ENCODE measurements at regions not wholly inside any gene's neighbourhood (a gene's known extent, or its start where the extent isn't known, plus 50 kb on each side); places are given as distances from the start of the nearest gene placed in this dataset.

- no peak for DNase-seq (ENCODE audit: low read depth, low spot score)
Measured at GRCh38 chrX:10021461-10022272, 54.5 kb downstream of the CLDN34 start.

- DNase-seq (ENCODE audit: low read depth, low spot score): no peak
Measured at GRCh38 chrX:10022273-10022541, 55.0 kb downstream of the CLDN34 start.

GRCh38 chrX:10022580-10023245 lies 55.6 kb downstream of the CLDN34 start:
- DNase-seq (ENCODE audit: low read depth, low spot score): no peak

- no peak for DNase-seq (ENCODE audit: low read depth, low spot score)
Measured at GRCh38 chrX:10023821-10024220, 56.7 kb downstream of the CLDN34 start.

GRCh38 chrX:10025742-10026493 lies 58.8 kb downstream of the CLDN34 start:
- no peak for DNase-seq (ENCODE audit: low read depth, low spot score)

- DNase-seq (ENCODE audit: low read depth, low spot score): no peak
Measured at GRCh38 chrX:10028283-10029104, 61.3 kb downstream of the CLDN34 start.

GRCh38 chrX:10030570-10030969 lies 63.4 kb downstream of the CLDN34 start:
- no peak for DNase-seq (ENCODE audit: low read depth, low spot score)

GRCh38 chrX:10031746-10032145 lies 64.6 kb downstream of the CLDN34 start:
- no peak for DNase-seq (ENCODE audit: low read depth, low spot score)

- DNase-seq (ENCODE audit: low read depth, low spot score): no peak
Measured at GRCh38 chrX:10032147-10032546, 65.0 kb downstream of the CLDN34 start.

GRCh38 chrX:10033375-10034007 lies 66.3 kb downstream of the CLDN34 start:
- DNase-seq (ENCODE audit: low read depth, low spot score): no peak

- DNase-seq (ENCODE audit: low read depth, low spot score): no peak
Measured at GRCh38 chrX:10034740-10035260, 67.6 kb downstream of the CLDN34 start.

GRCh38 chrX:10038585-10038984 lies 71.4 kb downstream of the CLDN34 start:
- DNase-seq (ENCODE audit: low read depth, low spot score): no peak

GRCh38 chrX:10039821-10040793 lies 72.9 kb downstream of the CLDN34 start:
- DNase-seq (ENCODE audit: low read depth, low spot score): no peak

- no peak for DNase-seq (ENCODE audit: low read depth, low spot score)
Measured at GRCh38 chrX:10040961-10041360, 73.8 kb downstream of the CLDN34 start.

- DNase-seq (ENCODE audit: low read depth, low spot score): no peak
Measured at GRCh38 chrX:10041383-10041782, 74.2 kb downstream of the CLDN34 start.

- no peak for DNase-seq (ENCODE audit: low read depth, low spot score)
Measured at GRCh38 chrX:10042055-10042454, 74.9 kb downstream of the CLDN34 start.

GRCh38 chrX:10043386-10043785 lies 76.2 kb downstream of the CLDN34 start:
- no peak for DNase-seq (ENCODE audit: low read depth, low spot score)

- no peak for DNase-seq (ENCODE audit: low read depth, low spot score)
Measured at GRCh38 chrX:10044021-10044420, 76.9 kb downstream of the CLDN34 start.

- no peak for DNase-seq (ENCODE audit: low read depth, low spot score)
Measured at GRCh38 chrX:10045327-10046000, 78.3 kb downstream of the CLDN34 start.
